Stimulated activated CD8-positive, alpha-beta memory T cell treated with anti-CD3 and anti-CD28 coated beads, Interleukin-4, amount 100 ng/mL, for 48 hours (primary cell): ENCODE measurements at regions not wholly inside any gene's neighbourhood (a gene's known extent, or its start where the extent isn't known, plus 50 kb on each side); places are given as distances from the start of the nearest gene placed in this dataset.
A peak's percentile ranks its signal among the peaks of the same experiment; 100 is the strongest.
"Not testable (repeated sequence)": the region's sequence is repeated elsewhere in the genome, so short reads cannot be mapped to it uniquely, and the experiment has no call there.

Source experiments
- DNase-seq: peaks from one replicate; pipeline ENCODE4 v3.0.0-alpha.2; 2020

DNA sequence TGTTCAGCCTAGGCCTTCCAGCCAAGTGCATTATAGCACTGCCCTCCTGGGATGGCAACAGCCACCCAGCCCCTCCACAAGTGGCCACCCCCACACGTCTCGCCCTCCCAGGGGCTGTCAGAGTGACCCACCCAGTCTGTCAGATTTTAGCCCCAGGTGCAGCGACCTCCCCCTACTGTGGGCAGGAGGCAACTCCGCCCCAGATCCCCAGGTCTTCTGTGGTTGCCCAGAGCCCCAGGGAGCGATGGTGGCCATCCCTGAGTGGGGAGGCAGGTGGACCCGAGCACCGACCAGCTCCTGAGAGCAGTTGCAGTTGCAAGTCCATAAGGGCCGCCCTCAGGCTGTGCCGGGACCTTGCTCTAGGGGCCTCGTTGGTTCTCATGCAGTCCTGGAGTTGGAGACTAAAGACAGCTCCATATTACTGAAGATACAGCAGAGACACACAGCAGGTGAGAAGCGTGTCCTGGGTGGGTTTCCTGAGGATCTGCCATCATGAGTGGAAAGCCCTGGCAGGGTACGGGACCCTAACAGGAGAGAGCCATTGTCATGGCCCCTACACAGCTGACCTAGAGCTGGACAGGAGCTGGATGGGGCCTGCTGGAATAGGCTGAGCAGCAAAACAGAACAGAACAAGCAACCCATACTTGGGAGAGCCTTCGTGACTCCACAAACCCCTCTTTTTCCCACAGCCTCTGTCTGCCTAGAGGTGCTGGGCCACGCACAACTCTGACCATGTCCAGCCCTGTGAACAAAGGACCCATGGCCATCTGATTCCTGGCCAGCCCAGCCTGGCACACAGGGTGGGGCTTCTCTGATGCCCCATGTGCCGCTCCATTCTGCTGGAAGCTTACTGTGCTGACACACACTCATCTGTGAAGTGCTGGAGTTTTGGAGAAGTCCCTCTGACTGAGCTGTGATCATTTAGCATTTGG lies 110.3 kb upstream of the ALDH1A3 start:
- DNase-seq: no peak

GRCh38 chr15:100769975-100770340 lies 109.7 kb upstream of the ALDH1A3 start:
- no peak for DNase-seq

DNA sequence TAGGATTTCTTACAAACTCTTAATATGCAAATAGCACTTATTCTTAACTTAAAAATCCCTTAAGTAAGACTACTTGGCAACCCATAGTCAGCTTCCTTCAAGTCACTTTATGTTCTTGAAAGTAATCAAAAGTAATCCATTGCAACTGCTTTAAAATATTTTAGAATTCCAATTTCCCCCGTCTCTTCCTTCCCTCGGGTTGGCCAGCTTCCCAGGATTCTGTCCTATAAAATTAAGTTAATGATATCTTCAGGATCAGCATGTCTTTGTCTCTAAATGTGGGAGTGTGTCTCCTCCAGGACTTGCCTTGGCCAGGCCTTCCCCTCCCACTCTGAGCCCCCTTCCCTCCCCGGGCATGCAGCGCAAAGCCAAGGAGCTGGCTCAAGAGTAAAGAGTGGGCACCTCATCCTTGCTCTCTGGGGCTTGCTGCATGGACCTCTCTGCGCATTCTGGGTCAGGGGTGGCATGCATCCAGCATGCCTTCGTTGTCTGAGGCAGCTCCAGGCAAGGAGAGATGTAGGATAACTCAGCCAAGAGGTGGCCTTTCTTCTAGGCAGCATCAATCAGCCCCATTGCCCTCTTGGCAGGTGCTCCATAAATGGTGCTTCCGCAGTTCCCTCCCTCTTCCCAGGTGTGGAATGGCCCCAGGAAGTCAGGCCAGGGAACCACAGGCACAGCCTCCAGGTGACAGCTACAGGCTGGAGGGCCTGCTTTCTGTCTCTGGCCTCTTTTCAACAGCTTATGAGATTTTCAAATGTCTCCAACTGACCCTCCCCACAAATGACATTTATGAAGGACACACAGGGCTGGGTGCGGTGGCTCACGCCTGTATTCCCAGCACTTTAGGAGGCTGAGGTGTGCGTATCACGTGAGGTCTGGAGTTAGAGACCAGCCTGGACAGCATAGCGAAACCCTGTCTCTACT lies 108.7 kb upstream of the ALDH1A3 start:
- DNase-seq: no peak

- DNase-seq: no peak
Observed at GRCh38 chr15:100771746-100772145, 107.9 kb upstream of the ALDH1A3 start.

- DNase-seq: no peak
Observed at GRCh38 chr15:100772478-100772877, 107.2 kb upstream of the ALDH1A3 start.

DNA sequence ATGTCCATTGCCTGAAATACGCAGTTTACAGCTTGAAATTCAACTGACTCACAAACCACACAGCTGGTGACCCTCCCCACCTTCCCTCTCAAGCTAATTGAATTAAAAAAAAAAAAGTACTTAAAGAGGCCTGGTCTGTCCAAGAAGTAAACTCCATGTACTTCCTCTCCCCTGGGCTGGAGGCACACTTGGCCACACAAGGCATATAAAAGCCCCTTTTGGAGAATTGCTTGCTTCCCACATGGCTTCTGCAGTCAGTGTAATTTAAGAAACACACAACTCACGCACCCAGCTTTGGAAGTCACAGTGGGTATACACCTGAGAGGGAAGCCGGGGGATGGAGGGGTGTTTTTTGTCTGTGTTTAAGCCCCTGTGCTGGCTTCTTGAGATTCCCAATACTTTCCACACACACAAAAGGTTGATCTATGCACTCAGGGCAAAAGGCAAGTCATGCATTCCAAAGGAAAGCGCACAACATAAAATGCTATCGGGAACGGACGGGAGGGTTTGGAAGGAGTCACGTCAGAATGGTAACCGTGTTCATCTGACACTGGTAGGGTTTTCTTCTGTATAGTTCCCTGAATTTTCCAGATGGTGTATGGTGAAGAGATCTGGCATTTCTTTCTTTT lies 106.6 kb upstream of the ALDH1A3 start:
- no peak for DNase-seq

DNA sequence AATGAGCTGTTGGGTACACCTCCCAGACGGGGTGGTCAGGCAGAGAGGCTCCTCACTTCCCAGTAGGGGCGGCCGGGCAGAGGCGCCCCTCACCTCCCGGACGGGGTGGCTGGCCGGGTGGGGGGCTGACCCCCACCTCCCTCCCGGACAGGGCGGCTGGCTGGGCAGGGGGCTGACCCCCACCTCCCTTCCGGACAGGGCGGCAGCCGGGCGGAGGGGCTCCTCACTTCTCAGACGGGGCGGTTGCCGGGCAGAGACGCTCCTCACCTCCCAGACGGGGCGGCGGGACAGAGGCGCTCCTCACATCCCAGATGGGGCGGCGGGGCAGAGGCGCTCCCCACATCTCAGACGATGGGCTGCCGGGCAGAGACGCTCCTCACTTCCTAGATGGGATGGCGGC lies 105.6 kb upstream of the ALDH1A3 start:
- not testable (repeated sequence) for DNase-seq

- DNase-seq: no peak
Observed at GRCh38 chr15:100775581-100776185, 103.9 kb upstream of the ALDH1A3 start.

GRCh38 chr15:100777821-100778220 lies 101.8 kb upstream of the ALDH1A3 start:
- no peak for DNase-seq

DNA sequence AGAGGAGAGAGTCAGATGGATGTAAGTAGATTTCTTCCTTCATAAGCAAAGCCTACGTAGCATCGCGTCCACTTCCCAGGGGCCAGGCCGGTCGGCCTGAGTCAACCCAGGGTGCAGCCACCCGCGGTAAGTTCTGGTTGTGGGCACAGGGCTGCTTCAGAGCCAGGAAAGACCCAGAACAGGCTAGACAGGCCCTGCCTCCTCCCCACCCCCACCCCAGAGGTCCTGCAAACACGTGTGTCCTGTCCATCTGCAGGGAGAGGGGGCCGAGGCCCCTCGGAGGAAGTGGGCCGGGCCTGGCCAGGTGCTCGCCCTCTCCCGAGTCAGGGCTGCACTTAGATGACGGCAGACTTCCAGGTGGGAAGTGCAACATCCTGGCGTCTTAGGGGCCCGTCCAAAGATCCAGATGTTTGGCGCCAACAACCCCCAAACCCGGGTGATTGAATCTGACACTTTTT lies 100.8 kb upstream of the ALDH1A3 start:
- DNase-seq: no peak

DNA sequence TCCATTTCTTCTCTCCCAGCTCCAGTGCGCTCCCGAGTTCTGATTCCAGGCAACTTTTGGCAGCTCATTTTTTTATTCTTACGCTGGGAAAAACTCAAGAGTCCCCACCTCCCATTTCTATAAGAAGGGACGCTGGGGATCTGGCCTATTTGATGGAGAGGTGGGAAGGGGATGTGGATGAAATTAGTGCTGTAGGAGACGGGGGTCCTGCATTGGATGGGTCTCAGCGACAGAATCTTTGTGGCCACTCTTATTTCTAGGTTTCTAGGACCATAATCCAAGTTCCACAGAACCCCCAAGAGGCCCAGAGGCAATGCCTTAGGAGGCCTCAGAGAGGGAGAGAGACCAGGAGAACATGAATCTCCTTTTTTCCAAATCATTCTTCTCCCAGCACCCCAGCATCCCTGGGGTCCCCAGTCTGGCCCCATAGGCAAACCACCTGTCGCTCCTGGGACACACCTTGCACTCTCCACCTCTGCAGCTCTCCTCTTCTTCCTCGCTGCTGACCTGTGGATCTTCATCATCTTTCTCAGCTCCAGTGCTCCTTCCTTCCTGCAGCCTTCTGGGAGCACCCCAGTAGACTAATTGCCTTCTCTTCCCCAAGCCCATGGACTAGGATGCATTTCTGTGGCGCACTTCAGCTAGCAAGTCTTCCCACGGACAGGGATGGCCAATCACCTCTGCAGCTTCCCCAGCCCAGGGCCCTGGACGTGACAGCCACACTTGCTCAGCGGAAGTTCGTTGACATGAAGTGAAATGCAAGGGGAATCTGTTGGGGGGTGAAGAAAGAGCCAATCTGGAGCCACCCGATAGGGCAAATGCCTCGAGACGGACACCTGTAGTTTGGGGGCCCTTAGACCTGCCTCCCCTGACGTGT lies 100.1 kb upstream of the ALDH1A3 start:
- DNase-seq: peak; percentile 12

- peak; percentile 5 for DNase-seq
Observed at GRCh38 chr15:100780208-100780800, 99.3 kb upstream of the ALDH1A3 start.

DNA sequence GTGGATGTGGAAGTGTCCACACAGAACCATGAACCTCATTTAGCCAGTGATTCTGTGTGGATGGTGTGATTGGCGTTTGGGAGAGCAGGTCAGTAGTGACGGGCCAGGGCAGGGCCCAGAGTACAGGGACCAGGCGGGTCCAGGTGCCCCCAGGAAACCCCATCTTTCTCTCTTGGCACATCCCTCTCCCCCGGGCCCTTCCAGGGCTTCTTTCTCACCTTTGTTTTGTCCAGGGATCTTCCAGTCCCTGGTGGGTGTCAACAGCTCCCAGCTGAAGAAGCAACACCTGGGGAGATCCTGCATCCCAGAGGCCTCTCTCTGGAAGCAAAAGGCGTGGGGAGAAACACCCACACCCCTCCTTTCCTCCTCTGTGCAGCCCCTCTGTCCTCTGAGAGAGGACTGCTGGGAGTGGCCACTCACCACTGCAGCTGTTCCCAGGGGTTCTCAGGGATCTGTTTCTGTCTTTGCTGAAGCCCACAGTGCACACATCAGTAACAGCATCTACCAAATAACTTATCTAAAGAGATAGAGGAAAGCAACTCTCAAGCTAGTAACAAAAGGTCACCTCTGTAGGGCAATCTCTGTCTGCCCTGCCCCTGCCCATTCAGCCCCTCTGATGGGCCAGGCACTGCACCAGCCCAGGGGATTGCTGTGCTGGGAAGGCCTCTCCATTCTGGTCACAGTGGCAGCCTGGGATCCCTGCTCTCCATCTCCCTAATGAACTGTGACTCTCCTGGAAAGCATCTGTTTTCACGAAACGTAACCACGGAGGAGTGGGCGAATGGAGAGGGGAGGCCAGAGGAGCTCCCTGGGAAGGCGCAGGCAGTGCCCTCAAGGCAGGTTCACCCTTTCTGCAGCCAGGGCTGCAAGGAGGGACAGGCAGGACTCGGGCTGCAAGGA lies 98.3 kb upstream of the ALDH1A3 start:
- DNase-seq: peak; percentile 10

DNA sequence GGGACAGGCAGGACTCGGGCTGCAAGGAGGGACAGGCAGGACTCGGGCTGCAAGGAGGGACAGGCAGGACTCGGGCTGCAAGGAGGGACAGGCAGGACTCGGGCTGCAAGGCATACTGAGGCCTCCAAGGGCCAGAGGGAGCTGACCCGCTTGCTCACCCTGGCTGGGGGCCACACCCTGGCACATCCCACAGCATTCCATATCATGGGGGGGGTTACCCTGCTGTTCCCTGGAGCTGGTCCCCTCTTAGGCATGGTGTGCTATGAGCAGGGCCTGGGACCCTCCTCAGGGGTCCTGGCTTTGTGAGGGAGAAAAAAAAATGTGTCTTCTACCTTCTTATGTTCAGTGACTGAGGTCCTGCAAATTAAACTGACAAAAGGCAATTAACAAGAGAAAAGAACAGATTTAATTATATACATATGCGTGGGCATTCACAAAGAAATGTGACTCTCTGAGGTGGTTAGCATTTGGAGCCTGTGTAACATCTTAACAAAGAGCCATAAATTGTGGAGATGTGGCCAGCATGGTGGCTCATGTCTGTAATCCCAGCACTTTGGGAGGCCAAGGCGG lies 97.6 kb upstream of the ALDH1A3 start:
- peak; percentile 2 for DNase-seq

DNA sequence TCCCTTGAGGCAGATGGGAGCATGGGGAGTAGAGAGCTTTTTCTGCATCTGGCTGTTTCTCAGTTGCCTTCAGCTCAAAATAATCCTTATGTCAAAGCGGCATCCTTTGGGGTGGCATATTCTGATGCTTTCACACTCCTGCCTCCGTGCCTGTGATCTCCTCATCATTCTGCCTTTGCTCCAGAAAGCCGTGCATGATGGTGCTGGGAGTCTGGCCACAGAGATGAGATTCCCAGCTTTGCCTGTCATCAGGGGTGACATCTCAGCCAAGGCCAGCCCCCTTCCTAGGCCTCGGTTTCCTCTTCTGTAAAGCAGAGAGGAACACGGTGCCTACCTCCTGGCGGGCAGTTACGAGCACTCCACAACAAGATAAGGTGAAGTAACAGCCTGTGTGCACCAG lies 96.3 kb upstream of the ALDH1A3 start:
- peak; percentile 5 for DNase-seq

GRCh38 chr15:100783760-100784492 lies 95.7 kb upstream of the ALDH1A3 start:
- DNase-seq: no peak

GRCh38 chr15:100784493-100785180 lies 95.0 kb upstream of the ALDH1A3 start:
- DNase-seq: peak; percentile 8
